ENCODE measurements at regions not wholly inside any gene's neighbourhood (a gene's known extent, or its start where the extent isn't known, plus 50 kb on each side); places are given as distances from the start of the nearest gene placed in this dataset.

- no peak for TF ChIP-seq CTCF (IDR thresholded peaks at IDR 0.05 in 4 of 5, conservative IDR thresholded peaks at IDR 0.05 in 1 of 5)
- no peak for TF ChIP-seq POLR2A (IDR thresholded peaks at IDR 0.05)
Observed at GRCh38 chr2:496729-497128, 180.5 kb downstream of the TMEM18 start.

Measured in gastrocnemius medialis (tissue), 4 donors.